Kidney epithelial cell (primary cell): ENCODE measurements at regions not wholly inside any gene's neighbourhood (a gene's known extent, or its start where the extent isn't known, plus 50 kb on each side); places are given as distances from the start of the nearest gene placed in this dataset.

Experiments
- DNase-seq: peaks from one replicate; pipeline ENCODE4 v3.0.0-alpha.2; 2010; ENCODE audit warnings: low read depth
- H3K27me3 ChIP-seq: 2 replicates; pipeline ENCODE4 v1.6.0; 2011; ENCODE audit warnings: low read length; ENCODE audit not compliant: control insufficient read depth, insufficient read depth
- H3K36me3 ChIP-seq: 2 replicates; pipeline ENCODE4 v1.5.1; 2011; ENCODE audit warnings: low read length; ENCODE audit not compliant: control insufficient read depth, insufficient read depth
- H3K4me3 ChIP-seq: 2 replicates; pipeline ENCODE4 v1.5.1; 2011; ENCODE audit warnings: low read depth, mild to moderate bottlenecking, control low read depth, low read length
- TF ChIP-seq, protein P1 (sequence below): IDR thresholded peaks from 2 replicates; pipeline ENCODE4 v1.5.1; 2011; ENCODE audit warnings: mild to moderate bottlenecking, moderate library complexity, low read length, control low read depth, inconsistent platforms; ENCODE audit not compliant: insufficient read depth, poor library complexity, severe bottlenecking

DNA sequence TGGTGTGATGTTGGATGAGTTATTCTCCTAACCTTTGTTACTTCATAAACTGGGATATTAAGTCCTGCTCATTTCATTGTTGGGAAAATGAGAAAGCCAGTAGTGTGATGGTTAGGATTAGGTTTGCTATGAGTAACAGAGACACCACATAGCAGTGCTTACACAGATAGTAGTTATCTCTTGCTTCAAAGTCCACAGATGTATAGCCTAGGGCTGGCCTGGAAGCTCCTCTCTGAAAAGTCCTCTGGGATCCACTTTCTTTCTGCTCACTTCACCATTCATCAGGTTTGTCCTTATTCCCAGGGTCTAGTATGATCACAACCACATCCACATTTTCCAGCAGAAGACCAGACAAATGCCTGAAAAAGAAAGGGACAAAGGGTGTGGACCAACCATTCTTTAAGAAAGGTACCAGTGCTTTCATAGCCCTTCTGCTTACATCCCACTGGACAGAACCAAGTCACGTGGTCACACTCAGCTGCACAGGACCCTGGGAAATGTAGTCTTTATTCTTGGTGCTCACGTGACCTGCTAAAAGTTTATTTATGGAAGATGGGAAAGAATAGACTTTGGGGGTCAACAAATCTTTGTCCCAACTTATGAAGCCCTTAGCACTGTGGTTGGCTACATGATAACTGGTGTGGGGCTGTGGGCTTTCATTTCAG, 108.9 kb downstream of the INSIG2 start:
- H3K36me3 ChIP-seq: no peaks in the 10 kb centered on the region
- TF ChIP-seq, protein P1, sequence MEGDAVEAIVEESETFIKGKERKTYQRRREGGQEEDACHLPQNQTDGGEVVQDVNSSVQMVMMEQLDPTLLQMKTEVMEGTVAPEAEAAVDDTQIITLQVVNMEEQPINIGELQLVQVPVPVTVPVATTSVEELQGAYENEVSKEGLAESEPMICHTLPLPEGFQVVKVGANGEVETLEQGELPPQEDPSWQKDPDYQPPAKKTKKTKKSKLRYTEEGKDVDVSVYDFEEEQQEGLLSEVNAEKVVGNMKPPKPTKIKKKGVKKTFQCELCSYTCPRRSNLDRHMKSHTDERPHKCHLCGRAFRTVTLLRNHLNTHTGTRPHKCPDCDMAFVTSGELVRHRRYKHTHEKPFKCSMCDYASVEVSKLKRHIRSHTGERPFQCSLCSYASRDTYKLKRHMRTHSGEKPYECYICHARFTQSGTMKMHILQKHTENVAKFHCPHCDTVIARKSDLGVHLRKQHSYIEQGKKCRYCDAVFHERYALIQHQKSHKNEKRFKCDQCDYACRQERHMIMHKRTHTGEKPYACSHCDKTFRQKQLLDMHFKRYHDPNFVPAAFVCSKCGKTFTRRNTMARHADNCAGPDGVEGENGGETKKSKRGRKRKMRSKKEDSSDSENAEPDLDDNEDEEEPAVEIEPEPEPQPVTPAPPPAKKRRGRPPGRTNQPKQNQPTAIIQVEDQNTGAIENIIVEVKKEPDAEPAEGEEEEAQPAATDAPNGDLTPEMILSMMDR: no peak
- no peak overlapping the region for H3K4me3 ChIP-seq
- no peak for DNase-seq
- H3K27me3 ChIP-seq: no peaks in the 10 kb centered on the region

GRCh38 chr2:118190474-118190873, 102.2 kb downstream of the INSIG2 start:
- TF ChIP-seq, protein P1: no peak
- no peak for DNase-seq

GRCh38 chr2:118186858-118187254, 98.6 kb downstream of the INSIG2 start:
- no peak for DNase-seq
- H3K36me3 ChIP-seq: no peaks in the 10 kb centered on the region
- no peak overlapping the region for H3K4me3 ChIP-seq
- H3K27me3 ChIP-seq: peaks cover 7% of the 10 kb centered on the region
- TF ChIP-seq, protein P1: no peak

More at GRCh38 chr2:118190474-118190873, 102.2 kb downstream of the INSIG2 start:
- Histone ChIP-seq H3K27me3 (peaks cover 5% of the 10 kb centered on the region), H3K36me3 (no peaks in the 10 kb centered on the region), H3K4me3 (no peak overlapping the region)

DNA sequence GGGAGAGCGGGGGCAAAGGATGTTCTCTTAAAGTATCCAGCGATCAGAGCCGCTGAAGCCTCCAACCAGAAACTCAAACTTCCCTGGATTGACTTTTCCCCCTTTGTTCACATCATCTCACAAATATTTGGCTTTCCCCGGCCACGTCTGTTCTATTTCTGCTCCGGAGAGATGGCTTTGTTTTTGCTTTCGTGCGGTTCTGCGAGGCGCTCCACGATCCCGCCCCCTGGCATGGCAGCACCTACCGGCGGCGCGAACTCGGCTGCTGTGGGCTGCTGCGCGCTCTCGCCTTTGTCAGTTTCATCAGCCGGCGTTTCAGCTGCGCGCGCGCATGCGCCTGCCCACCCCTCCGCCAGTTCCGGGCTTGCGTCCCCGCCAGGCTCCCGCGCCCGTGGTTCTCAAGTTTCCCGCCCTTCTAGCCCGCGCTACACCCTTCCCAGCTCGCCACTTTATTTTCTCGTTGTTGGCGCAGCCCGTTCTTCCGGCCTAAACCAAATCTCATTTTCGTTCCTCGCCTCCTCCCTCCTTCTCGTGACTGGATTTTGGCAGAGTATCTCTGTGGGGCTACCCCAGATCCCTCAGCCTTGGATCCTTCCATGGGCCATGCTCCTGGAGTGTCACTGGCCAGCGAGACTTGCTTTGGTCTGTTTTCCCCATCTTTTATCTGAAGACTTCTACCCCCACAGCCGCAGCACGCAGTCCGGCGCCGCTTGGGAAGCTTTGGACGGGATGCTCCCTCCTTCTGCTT, 98.0 kb downstream of the INSIG2 start:
- Histone ChIP-seq H3K36me3 (no peaks in the 10 kb centered on the region), H3K4me3 (peak overlapping the region; percentile 55), H3K27me3 (peaks cover 4% of the 10 kb centered on the region)
- DNase-seq: peak; percentile 49
- TF ChIP-seq, protein P1: peak; percentile 15

- H3K36me3 ChIP-seq: no peaks in the 10 kb centered on the region
- TF ChIP-seq, protein P1: no peak
- peaks cover 4% of the 10 kb centered on the region for H3K27me3 ChIP-seq
- no peak for DNase-seq
- H3K4me3 ChIP-seq: peak overlapping the region; percentile 55
These were observed 97.2 kb downstream of the INSIG2 start for GRCh38 chr2:118185210-118186109.
